HG02763 (cell line): ENCODE measurements at regions not wholly inside any gene's neighbourhood (a gene's known extent, or its start where the extent isn't known, plus 50 kb on each side); places are given as distances from the start of the nearest gene placed in this dataset.
"Not testable (repeated sequence)": the region's sequence is repeated elsewhere in the genome, so short reads cannot be mapped to it uniquely, and the experiment has no call there.

Experiments
- ATAC-seq: cut with Tn5 transposase; IDR thresholded peaks from one replicate; pipeline ENCODE4 v1.9.1; 2021; ENCODE audit warnings: mild to moderate bottlenecking, moderate library complexity; ENCODE audit not compliant: unreplicated experiment

GRCh38 chr17:27049104-27049784, 244.7 kb upstream of the WSB1 start:
- ATAC-seq = no peak

- no peak for ATAC-seq
These were observed 228.3 kb upstream of the WSB1 start for GRCh38 chr17:27065588-27065987.

GRCh38 chr17:27066315-27066714, 227.6 kb upstream of the WSB1 start:
- ATAC-seq = no peak

GRCh38 chr17:27069842-27070508, 223.9 kb upstream of the WSB1 start:
- ATAC-seq = no peak

DNA sequence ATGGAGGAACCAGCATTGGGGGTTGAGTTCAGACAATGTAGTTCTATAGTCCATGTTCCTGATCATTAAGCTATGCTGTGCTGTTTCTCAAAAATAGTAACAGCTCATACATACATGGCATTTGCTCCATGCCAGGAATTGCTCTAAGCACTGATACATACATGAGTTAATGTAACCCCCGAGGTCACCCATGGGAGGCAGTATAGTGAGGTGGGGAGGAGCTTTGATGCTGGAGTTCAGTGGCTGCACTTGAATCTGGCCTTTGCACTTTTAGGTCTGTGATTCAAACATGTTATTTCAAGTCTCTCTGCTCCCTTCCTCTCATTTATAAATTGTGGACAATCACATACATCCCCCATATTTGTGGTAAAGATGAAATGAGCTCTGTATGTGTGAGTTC, 223.1 kb upstream of the WSB1 start:
- ATAC-seq = no peak

- no peak for ATAC-seq
These were observed 221.0 kb upstream of the WSB1 start for GRCh38 chr17:27072885-27073284.

DNA sequence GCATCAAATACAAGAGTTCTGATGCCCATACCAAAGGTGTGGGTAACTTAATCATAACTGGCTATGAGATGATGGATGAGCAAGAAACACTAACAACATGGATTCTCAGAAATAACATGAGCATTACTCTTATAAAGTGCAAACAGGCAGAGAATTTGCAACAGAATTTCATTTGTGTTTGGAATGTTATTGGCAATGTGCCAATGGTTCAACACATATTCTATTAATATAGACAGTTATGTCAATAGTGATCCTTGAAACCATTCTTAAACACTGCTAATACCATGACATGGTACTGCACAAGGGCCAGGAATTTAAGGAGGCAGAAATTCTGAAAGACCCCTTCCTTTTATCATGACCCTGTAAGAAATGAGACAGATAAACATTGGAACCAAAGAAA, 217.1 kb upstream of the WSB1 start:
- no peak for ATAC-seq

DNA sequence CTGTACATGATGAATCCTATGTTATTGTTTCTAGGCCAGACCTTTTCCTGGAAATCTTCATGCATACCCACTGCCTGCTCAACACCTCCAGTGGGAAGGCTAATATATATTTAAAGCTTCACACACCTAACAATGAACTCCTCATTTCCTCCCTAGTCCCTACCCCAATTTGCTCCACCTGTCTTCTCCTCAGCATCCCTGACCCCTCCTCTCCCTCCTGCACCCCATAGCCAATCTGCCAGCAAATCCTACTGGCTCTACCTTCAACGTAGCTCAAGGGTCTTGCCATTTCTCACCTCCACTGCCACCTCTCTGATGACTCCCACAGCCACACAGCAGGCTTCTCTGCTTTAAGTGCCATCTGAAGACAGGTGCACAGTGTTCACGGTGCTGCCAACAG, 215.6 kb upstream of the WSB1 start:
- ATAC-seq = no peak

DNA sequence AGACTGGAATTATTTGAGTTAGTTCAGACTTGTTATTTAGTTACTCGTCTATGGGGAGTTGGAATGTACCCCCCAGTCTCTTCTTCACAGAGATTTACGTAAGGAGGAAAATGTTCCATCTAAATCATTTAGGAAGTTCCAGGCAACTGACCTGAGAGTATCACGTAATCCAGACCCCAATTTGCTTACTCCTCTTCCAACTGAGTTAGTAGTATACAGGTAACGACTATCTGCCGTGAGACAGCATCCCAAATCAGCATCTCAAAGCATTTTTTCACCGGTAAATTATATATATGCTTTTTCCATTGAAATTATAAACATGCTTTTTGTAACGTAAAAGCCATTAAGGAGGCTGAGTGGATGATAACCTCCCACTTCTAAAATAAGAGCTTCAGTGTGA, 214.3 kb upstream of the WSB1 start:
- no peak for ATAC-seq

DNA sequence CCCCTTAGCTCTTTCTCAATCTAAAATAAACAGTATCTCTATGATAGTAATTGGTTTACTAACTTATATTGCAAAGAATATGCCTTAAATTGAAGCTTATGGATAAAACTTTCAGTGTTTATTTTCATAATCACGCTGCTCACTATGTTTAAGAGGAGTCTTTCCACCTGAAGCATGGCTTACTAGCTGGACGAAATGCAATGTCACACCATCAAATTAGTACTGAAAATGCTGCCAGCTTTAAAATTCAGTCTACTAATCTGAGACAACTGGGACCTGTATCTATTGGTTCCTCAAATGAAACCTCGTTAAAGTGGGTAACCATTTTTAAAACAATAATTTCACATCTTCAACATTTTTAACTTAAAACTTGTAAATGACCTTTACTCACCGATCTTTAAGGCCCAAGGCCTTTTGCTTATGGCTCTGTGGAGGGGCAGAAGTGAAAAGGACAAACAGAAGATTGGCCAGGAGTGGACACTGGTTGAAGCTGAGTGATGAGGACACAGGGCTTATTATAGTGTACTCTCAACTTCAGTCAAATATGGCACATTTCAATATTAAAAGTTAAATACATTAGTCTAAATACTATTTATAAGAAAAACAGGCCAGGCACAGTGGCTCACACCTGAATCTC, 212.8 kb upstream of the WSB1 start:
- ATAC-seq = no peak

GRCh38 chr17:27082023-27082774, 211.7 kb upstream of the WSB1 start:
- ATAC-seq = no peak

DNA sequence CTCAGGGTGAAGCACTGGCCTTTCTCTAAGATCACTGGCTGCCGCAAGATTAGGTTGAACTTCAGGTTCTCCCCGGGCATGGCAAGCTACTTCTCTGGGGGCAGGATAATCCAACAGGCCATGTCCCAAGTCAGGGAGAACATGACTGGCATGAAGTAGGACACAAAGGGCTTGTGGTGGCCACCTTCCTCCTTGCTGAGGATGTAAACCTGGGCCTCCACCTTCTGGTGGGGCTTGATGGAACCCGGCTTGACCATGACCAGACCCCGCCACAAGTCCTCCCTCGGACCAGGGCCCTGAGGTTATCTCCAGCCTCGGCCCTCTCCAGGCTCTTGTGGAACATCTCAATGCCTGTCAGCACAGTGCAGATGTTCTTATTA, 211.1 kb upstream of the WSB1 start:
- ATAC-seq = no peak

DNA sequence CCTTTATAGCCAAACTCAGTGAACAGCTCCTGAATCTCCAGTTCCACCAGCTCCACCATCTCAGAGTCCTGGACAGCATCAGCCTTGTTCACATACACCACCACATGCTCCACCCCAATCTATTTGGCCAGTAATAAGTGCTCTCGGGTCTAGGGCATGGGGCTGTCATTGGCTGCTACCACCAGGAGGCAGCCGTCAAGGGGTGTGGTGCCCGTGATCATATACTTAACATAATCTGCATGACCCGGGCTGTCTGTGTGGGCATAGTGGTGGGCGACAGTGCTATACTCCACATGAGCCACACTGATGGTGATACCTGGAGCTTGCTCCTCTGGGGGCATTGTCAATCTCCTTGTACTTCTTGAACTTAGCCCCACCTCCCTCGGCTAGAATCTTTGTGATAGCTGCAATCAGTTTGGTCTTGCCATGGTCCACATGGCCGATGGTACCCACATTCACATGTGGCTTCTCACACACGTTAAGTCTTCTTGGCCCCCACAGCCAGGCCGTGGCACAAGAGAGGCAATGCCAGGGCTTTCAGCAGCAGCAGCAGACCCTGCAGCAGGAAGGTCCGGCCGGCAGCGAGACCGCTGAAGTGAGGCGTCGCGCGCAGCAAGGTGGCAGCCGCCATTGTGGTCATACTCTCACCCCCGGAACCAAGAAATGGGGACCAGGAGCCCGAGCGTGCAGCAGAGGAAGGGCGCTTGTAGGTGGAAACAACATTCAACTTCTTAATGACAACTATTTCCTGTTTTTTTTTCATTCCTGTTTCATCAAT, 210.3 kb upstream of the WSB1 start:
- no peak for ATAC-seq

DNA sequence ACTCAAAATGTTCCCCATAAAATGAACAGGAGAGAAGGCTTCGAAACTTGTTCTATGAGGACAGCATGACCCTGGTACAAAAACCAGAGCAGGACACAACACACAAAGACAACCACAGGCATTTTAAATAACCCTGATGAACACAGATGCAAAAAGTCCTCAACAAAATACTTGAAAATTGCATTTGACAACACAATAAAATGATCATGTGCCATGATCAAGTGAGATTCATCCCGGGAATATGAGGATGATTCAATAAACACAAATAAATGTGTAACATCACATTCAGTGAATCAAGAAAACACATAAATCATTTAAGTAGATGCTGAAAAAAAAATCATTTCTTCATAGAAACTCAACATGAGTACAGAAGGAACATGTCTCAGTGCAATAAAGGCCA, 208.4 kb upstream of the WSB1 start:
- ATAC-seq = no peak

GRCh38 chr17:27086526-27086925, 207.4 kb upstream of the WSB1 start:
- no peak for ATAC-seq

DNA sequence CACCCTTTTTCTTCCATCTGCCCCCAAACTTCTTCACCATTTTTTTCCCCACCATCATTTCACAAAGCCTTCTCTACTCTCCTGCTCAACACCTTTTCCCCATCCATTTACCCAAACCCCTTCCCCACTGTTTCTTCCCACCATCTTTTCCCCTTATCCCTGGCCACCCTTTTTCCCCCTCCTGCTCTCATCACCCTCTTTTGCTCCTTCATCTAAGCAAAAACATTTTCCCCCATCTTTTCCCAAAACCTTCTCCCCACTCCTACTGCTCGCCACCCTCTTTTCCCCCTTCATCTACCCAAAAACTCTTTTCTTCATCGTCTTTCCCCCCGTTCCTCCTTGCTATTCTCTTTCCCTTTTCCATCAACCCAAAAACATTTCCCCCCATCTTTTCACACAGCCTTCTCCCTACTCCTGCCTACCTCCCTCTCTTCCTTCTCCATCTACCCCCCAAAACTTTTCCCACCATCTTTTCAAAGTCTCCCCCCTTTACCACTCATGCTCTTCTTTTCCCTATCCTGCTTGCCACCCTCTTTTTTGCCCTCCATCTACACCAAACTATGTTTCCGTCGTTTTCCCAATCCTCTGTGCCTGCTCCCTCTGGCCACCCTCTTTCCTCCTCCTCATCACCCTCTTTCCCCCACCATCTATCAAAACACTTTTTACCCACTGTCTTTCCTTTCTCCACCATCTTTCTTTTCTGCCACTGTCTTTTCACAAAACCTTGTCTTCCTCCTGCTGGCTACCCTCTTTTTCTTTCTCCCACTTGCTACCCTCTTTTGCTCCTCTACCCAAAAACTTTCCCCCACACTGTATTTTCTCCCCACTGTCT, 205.8 kb upstream of the WSB1 start:
- ATAC-seq = no peak

- no peak for ATAC-seq
These were observed 205.2 kb upstream of the WSB1 start for GRCh38 chr17:27088767-27089078.

GRCh38 chr17:27089079-27089928, 204.6 kb upstream of the WSB1 start:
- ATAC-seq = not testable (repeated sequence)

GRCh38 chr17:27089929-27090247, 204.0 kb upstream of the WSB1 start:
- no peak for ATAC-seq
